AG04450 (cell line): ENCODE measurements at regions not wholly inside any gene's neighbourhood (a gene's known extent, or its start where the extent isn't known, plus 50 kb on each side); places are given as distances from the start of the nearest gene placed in this dataset.
A peak's percentile ranks its signal among the peaks of the same experiment; 100 is the strongest.

ENCODE experiments used
- CTCF ChIA-PET: fragments of 300-600, 350-600 bp; formaldehyde crosslinking; extraction: SDS; loops from one replicate; lab custom pipeline; 2022; ENCODE audit warnings: antibody characterized with exemption, inconsistent platforms; lab: Charles Lee
- POLR2A ChIA-PET: fragments of 350-600 bp; formaldehyde crosslinking; extraction: SDS; loops from one replicate; lab custom pipeline; 2021; ENCODE audit warnings: antibody characterized with exemption, inconsistent platforms; lab: Yijun Ruan, JAX
- DNase-seq: peaks from one replicate; pipeline ENCODE4 v3.0.0-alpha.2; 2011; ENCODE audit warnings: low read depth, low spot score
- H3K27ac ChIP-seq: one replicate; pipeline ENCODE4 v1.5.1; 2012; ENCODE audit warnings: low read depth, low read length, control low read depth
- H3K27me3 ChIP-seq: one replicate; pipeline ENCODE4 v1.6.0; 2012; ENCODE audit warnings: low read length; ENCODE audit not compliant: control insufficient read depth, insufficient read depth
- H3K4me3 ChIP-seq: 2 replicates; pipeline ENCODE4 v1.5.1; 2011; ENCODE audit warnings: mild to moderate bottlenecking, low read depth, low read length, control low read depth
- H3K9me3 ChIP-seq: 2 replicates; pipeline ENCODE4 v1.5.1; 2012; ENCODE audit warnings: low read length; ENCODE audit not compliant: control insufficient read depth, insufficient read depth
- CTCF ChIP-seq: IDR thresholded peaks from 2 replicates; pipeline ENCODE4 v1.5.1; 2011; ENCODE audit warnings: low read depth, low read length, control low read depth, inconsistent platforms

GRCh38 chr12:59119676-59120075 lies 199.4 kb upstream of the LRIG3 start:
- Histone ChIP-seq H3K4me3 (no peak overlapping the region), H3K27ac (no peak overlapping the region), H3K9me3 (no peaks in the 10 kb centered on the region), H3K27me3 (no peaks in the 10 kb centered on the region)
- DNase-seq: no peak
- POLR2A ChIA-PET: no interaction called here
- CTCF ChIA-PET: interaction anchor here (0.6 kb wide), 1 partner anchor 44 kb away, joined by 4 read pairs; no protein-coding TSS in a partner anchor
- TF ChIP-seq CTCF: no peak

- Histone ChIP-seq H3K27me3 (no peaks in the 10 kb centered on the region), H3K27ac (no peak overlapping the region), H3K9me3 (no peaks in the 10 kb centered on the region), H3K4me3 (no peak overlapping the region)
- POLR2A ChIA-PET: no interaction called here
- TF ChIP-seq CTCF: no peak
- CTCF ChIA-PET: interaction anchor here (1.2 kb wide), 1 partner anchor 46 kb away, joined by 4 read pairs; no protein-coding TSS in a partner anchor
- DNase-seq: no peak
Measured at GRCh38 chr12:59118356-59118755, 198.1 kb upstream of the LRIG3 start.

- POLR2A ChIA-PET: no interaction called here
- Histone ChIP-seq H3K27ac (no peak overlapping the region), H3K27me3 (no peaks in the 10 kb centered on the region), H3K4me3 (no peak overlapping the region), H3K9me3 (no peaks in the 10 kb centered on the region)
- no peak for TF ChIP-seq CTCF
- CTCF ChIA-PET: interaction anchor here (0.6 to 5.7 kb wide), 5 partner anchors 35 to 1133 kb away, joined by 3 to 77 read pairs (median 6); no protein-coding TSS in a partner anchor
- DNase-seq: no peak
Measured at GRCh38 chr12:59115995-59116394, 195.7 kb upstream of the LRIG3 start.

- no peak for DNase-seq
- CTCF ChIA-PET: interaction anchor here (0.6 to 5.7 kb wide), 6 partner anchors 16 to 1133 kb away, joined by 3 to 77 read pairs (median 14); no protein-coding TSS in a partner anchor
- no peak for TF ChIP-seq CTCF
- Histone ChIP-seq H3K4me3 (no peak overlapping the region), H3K27ac (no peak overlapping the region), H3K9me3 (no peaks in the 10 kb centered on the region), H3K27me3 (no peaks in the 10 kb centered on the region)
- POLR2A ChIA-PET: no interaction called here
Measured at GRCh38 chr12:59115526-59115925, 195.2 kb upstream of the LRIG3 start.

GRCh38 chr12:59113831-59114615 lies 193.7 kb upstream of the LRIG3 start:
- peak; percentile 98 for TF ChIP-seq CTCF
- Histone ChIP-seq H3K4me3 (no peak overlapping the region), H3K27ac (no peak overlapping the region), H3K27me3 (no peaks in the 10 kb centered on the region), H3K9me3 (no peaks in the 10 kb centered on the region)
- ChIA-PET CTCF (interaction anchor here (0.6 to 5.7 kb wide), 45 partner anchors 10 to 1402 kb away, joined by 3 to 77 read pairs (median 4); no protein-coding TSS in a partner anchor), POLR2A (no interaction called here)
- DNase-seq: peak; percentile 69
